Hepatocyte (in vitro differentiated cells): ENCODE measurements at regions not wholly inside any gene's neighbourhood (a gene's known extent, or its start where the extent isn't known, plus 50 kb on each side); places are given as distances from the start of the nearest gene placed in this dataset.

Experiments used
- CTCF ChIP-seq: fragments of 200-600 bp; sonication (generic); IDR thresholded peaks from 2 replicates; pipeline ENCODE4 v1.5.1; 2016; ENCODE audit warnings: antibody characterized with exemption, mild to moderate bottlenecking; ENCODE audit not compliant: poor library complexity
- EZH2phosphoT487 ChIP-seq: fragments of 200-600 bp; sonication (generic); IDR thresholded peaks from one replicate; pipeline ENCODE4 v1.6.1; 2018; ENCODE audit warnings: antibody characterized with exemption, mild to moderate bottlenecking, low read depth, moderate library complexity; ENCODE audit not compliant: unreplicated experiment, severe bottlenecking

GRCh38 chr2:114119862-114120261, 230.0 kb downstream of the ACTR3 start:
- TF ChIP-seq CTCF (no peak), EZH2phosphoT487 (no peak)
